CD4-positive, alpha-beta T cell treated with Interleukin-2 at 100 ng/mL for 4 hours (primary cell): ENCODE measurements at regions not wholly inside any gene's neighbourhood (a gene's known extent, or its start where the extent isn't known, plus 50 kb on each side); places are given as distances from the start of the nearest gene placed in this dataset.
"Not testable (repeated sequence)": the region's sequence is repeated elsewhere in the genome, so short reads cannot be mapped to it uniquely, and the experiment has no call there.

Experiments
- DNase-seq: peaks from one replicate; pipeline ENCODE4 v3.0.0-alpha.2; 2020; ENCODE audit warnings: low spot score

DNA sequence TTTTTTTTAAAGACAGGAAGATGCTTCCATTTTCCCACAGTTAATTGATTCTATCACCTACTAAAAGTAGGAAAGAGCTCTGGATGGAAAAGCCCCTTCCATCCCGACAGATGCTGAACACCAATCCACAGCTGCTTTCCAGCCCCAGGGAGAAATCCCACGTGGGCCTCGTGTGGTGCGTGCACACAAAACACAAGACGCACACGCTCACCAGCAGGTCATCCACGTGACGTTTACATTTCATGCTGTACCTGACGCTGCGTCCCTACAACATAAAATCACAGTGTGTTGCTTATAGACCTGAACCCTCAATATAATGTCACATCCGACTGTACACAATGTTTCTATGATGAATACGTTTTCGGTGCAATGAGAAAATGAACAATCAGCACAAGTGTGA, 50.2 kb upstream of the DACT2 start:
- DNase-seq = no peak

DNA sequence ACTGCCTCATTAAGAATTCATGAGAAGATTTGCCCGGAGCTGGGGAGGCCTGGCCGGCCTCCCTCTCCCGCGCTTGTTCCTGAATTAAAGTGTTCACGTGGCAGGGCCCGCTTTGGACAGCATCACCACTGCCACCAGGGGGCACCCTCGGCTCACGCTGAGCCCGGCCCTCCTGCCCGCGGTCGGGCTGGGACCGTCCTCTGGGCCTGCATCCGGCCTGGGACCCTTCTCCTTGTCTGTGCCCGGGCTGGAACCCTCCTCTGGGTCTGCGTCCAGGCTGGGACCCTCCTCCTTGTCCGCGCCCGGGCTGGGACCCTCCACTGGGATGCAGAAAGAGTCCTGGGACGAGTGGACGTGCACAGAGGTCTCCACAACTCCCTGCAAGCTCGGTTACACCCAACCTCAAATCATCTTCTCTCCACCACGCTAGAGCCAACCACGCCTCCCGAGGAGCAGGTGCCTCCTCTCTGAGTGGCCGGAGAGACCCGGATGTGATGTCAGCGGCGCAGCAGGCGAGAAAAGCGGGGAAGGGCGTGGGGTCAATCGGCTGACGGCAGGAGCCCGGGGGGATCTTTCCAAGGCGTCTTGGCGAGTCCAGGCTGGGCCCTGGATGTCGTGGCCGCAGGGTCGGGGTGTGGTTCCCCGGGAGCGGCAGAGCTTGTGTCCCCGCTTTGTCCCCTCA, 50.9 kb upstream of the DACT2 start:
- DNase-seq = peak; percentile 40

DNA sequence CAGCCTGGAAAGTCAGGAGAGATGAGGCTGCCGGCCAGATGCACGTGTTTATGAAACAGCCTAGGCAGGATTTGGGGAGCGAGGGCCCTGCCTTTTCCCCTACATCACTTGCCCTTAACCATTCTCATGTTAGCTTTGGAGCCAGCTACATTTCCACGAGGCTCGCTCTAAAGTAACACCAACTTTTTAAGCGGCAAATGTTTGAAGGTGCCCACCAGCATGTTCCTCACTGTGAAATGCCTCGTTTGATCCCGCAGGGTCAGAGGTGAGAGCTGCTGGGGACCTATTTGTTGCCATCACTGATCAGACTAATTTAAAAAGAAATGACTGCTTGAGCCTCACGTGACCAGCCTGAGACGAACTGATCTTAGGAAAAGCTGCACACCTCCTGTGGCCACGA, 51.6 kb upstream of the DACT2 start:
- no peak for DNase-seq

DNA sequence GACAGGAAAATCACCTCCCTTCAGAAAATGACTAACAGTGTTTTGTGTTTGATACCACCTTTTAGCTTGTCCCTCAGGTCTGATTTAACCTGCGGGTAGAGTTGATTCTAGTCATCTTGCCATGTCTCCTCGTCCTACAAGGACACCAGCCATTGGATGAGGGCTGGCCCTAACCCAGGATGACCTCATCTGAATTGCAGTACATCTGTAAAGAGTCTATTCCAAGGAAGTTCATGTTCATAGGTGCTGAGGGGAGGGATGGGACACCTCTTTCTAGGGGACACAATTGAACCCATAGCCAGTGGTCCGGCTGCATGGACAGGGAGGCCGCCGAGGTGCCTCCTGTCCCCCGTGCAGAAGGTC, 52.0 kb upstream of the DACT2 start:
- DNase-seq = no peak

DNA sequence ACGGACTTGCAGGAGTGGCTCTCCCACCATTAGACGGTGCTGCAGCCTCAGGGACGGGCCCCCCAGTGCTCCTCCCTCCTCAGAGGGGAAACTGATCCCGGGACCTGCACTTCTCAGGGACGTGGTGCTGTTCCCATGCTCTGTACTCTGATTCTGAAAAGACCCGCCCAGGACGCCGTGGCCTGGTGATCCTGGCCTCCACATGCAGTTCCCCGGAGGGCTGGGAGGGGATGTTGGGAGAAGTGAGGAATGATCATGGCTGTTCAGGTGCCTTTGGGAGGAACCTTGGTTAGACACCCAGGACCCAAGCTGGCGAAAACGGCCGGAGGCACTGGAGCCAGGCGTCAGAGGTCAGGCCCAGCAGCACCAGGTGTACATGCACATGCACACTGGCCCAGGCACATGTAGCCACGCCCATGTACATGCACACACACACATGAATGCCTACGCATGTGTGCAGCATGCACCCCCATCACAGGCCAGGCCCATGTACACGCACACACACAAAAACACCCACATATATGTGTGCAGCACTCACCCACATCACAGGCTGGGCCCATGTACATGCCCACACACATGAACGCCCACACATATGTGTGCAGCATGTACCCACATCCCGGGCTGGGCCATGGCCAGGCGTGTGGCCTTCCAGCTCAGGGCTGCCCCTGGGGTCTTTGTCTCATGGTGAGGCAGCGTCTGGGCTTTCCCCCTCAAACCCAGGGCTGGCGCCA, 52.6 kb upstream of the DACT2 start:
- DNase-seq = no peak

DNA sequence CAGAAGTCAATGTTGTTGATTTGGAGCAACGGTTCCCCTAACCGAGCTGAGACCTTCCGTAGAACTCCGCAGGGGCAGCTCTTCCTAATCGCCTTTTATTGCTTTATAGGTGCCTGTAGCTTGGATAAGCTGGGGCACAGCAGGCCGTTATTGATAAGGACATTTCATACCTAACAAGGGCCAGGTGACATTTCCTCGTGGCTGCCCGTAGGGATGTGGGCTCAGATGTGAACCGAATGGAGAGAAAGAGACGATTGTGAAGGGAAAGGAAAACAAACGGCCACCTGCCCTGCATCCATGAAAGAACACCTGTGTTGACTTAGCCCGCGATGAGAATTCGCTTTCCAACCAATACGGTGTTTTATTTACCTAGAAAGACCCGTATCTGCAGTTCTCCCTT, 53.3 kb upstream of the DACT2 start:
- DNase-seq = no peak

DNA sequence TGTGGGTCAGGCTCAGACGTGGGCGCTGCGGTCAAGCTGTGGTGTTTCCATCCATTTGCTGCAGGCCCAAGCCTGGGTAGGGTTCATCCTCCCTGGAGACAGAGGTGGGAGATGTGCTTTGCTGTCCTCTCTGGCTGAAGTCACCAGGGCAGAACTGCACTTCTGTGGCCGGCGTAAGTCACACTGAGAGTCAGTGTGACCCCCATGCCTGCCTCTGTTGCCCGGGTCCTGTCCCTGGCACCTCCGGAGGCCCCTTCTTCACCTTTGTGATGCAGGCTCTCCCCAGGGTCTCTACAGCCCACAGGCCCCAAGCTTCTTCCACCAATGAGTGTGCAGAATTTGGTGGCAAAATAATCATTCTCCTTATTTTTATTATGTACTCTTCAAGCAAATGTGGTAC, 53.8 kb upstream of the DACT2 start:
- DNase-seq = no peak

DNA sequence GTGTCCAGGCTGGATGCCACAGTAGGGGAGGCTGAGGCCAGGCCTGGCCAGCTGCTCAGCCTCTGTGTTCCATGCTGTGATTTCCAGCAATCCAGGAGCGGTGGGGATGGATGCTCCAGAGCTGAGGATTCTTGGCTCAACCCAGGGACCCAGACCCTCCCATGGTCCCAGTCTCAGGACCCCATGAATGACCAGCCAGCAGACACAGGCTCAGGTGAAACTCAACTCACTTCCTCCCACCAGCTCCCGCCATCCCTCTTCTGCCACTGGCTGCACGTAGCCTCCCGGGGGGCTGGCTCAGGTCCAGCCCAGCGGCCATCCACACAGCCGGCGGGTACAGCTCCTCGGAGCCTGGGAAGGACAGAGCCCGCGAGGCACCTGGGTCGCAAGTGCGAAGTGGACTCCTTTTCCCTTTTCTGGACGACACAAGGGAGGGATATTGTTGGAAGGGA, 54.5 kb upstream of the DACT2 start:
- no peak for DNase-seq

DNA sequence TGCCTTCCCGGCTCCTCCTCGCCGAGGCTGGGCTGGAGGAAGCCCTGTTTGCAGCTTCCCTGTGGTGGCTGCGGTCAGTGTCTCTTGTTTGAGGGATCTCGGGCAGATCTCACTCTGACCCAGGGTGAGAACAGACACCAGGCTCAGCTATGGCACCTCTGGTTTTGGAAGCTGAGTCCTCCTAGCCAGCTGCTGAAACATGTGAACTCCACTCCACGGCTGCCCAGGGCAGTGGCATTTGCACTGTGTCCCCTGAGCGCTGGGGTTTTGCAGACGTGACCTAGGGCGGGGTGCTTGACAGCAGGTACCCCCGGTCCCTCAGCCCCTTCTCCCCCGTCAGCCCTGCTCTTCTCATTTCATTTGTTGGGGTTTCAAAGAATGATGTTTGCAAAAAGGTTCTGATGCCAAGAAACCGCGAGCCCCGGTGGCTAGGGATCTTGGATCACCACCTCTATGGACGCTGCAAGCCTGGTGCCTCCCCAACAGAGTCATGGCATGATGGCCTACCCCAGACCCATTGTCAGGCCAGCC, 55.0 kb upstream of the DACT2 start:
- no peak for DNase-seq

DNA sequence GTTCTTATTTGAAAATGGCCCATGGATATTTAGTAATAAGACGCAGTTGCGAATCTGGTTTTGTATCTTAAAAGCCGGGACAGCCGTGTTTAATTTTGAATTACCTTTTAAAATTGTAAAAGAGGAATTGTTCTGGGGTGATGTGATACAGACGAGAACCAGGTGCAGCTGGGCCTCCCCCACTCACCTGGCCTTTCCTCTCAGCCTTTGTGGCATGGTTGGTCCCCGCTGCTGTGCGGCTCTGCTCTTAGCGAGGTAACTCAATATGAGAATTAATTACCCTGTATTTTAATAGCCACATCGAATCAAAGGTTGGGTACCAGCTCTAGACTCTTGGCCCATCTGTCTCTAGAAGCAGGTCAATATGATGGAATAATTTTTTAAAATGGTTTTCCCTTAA, 56.5 kb upstream of the DACT2 start:
- no peak for DNase-seq

DNA sequence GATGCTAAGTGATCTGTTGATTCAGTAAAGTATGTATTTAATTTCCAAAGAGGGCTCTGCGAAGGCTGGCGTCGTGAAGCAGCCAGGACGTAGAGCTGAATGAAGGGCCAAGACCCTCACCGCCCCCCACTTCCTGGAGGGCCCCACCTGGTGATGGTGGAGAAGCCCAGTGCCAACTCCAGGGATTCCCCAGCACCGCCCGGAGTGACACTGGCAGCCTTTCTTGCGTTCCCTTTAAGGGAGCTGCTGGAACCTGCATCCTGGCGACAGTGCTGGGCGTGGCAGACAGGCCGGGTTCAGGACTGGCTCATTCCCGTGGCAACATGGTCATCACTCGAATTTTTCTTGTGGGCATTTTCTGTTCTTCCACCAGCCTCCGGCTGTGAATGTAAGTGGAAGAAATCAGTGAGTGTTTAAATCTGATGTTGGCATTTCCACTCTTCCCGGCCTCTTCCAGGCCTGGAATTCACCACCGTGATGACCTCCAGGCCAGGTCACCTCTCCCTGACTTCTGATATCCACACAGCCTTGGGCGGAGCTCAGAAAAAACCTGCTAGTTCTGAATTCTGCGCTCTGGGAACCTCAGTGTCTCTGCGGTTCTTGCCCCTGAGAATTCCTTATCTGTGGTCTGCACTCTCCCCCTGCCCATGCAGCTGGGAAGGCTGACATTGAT, 57.4 kb upstream of the DACT2 start:
- DNase-seq = no peak

DNA sequence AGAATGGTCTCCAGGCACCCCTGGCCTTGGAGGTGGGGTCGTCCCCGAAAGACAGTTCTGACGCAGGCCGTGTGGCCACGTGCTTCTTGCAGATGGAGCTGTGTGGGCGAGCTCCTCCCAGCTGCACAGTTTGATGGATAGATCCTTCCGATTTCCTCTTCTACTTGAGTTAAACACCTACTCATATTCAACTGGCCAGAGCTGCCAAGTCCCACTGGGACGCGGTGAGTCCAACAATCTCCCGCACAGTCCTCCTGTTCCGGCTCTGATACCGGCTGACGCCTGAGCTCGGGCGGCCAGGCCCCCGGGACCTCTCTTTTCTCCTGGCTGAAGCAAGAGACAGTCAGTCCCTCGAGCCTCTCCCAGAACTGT, 57.9 kb upstream of the DACT2 start:
- DNase-seq = no peak

DNA sequence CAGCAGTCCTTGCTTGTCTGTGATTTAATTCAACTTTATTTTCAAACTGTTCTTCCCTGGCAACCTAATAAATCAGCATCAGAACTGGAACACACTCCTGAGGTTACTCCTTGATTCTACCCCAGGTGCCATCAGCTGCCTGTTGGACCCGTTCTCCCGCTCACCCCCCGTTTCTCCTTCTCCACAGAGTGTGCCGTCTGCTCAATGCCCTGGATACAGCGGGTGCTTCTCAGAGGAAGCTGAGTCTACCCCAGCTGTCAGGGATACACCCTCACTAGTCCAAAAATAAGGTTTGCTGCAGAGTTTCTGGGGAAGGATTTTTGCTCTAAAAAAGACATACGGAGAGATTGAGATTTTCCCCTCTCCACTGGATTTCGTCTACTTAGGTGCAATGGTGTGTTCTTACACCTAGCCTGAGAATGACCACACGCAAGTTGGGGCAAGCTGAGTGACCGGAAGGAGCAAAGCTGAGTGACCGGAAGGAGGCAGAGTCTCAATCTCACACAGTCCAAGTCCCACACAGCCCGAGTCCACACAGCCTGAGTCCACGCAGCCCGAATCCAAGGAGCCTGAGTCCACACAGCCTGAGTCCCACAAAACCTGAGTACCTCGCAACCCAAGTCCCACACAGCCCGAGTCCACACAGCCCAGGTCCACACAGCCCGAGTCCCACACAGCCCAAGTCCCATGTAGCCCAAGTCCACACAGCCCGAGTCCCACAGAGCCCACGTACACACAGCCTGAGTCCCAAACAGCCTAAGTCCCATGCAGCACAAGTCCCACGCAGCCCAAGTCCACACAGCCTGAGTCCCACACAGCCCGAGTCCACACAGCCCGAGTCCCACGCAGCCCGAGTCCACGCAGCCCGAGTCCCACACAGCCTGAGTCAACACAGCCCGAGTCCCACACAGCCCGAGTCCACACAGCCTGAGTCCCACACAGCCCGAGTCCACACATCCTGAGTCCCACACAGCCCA, 58.6 kb upstream of the DACT2 start:
- no peak for DNase-seq

DNA sequence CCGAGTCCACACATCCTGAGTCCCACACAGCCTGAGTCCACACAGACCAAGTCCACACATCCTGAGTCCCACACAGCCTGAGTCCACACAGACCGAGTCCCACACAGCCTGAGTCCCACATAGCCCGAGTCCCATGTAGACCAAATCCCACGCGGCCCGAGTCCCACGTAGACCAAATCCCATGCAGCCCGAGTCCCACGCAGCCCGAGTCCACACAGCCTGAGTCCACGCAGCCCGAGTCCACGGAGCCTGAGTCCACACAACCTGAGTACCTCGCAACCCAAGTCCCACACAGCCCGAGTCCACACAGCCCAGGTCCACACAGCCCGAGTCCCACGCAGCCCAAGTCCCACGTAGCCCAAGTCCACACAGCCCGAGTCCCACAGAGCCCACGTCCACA, 60.0 kb upstream of the DACT2 start:
- DNase-seq = not testable (repeated sequence)

DNA sequence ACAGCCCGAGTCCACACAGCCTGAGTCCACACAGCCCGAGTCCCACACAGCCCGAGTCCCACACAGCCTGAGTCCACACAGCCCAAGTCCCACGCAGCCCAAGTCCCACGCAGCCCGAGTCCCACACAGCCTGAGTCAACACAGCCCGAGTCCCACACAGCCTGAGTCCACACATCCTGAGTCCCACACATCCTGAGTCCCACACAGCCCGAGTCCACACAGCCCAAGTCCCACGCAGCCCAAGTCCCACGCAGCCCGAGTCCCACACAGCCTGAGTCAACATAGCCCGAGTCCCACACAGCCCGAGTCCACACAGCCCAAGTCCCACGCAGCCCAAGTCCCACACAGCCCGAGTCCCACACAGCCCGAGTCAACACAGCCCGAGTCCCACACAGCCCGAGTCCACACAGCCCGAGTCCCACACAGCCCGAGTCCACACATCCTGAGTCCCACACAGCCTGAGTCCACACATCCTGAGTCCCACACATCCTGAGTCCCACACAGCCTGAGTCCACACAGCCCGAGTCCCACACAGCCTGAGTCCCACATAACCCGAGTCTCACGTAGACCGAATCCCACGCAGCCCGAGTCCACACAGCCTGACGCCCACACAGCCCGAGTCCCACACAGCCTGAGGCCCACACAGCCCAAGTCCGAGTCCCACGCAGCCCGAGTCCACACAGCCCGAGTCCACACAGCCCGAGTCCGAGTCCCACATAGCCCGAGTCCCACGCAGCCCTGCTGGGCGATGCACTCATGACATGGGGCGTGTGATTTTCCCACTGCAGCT, 60.6 kb upstream of the SMOC2 start:
- not testable (repeated sequence) for DNase-seq

DNA sequence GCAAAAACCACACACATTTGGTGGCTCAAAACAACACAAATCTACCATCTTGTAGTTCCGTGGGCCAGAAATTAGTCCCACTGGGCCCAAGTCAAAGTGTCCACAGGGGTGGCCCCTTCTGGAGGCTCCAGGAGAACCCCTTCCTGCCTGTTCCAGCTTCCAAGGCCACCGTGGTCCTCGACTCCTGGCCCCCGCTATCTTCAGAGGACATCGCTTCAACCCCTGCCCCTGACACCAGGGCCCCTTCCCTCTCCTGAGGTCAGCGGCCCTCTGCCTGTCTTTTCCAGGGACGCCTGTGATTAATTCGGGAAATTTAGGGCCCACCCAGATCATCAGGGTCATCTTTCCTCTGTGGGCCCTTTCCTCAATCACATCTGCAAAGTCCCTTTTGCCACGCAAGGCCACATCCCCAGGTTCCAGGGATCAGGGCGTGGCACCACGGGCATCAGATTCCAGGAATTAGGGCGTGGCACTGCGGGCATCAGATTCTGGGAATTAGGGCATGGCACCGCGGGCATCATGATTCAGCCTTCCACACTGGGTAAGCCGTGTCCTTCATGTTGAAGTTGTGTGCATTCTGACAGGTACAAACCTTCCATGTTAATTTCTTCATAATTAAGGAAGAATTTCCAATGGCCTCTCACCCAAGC, 59.9 kb upstream of the SMOC2 start:
- DNase-seq = no peak

DNA sequence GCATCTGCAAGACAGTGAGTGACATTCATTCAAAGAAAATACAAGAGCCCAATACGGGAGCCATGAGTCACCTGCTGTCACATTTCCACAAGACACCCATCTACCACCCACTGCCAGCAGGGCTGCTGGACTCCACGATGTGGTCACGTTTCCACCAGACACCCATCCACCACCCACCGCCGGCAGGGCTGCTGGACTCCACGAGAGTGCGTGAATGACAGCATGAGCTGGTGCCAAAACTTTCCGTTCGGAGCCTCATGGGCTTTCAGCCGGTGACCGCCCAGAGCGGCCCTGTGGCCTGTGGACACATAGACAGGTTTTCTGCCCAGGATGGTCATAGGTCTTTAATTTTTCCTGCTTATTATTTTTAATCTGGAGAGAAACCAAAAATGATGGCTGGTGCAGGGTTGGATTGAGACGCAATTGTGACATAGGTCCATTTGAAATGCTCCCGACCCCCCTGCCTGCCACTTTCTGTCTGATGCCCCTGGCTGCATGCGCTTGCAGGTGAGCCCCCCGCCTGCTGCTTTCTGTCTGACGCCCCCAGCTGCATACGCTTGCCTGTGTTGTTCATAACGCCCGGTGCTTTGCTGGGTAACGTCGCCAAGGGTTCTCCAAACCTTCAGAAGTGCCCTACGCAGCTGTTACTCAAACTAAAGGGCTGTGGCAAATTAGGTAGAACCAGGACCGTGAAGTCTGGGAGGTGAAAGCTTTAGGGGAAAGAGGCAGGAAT, 59.1 kb upstream of the SMOC2 start:
- no peak for DNase-seq

DNA sequence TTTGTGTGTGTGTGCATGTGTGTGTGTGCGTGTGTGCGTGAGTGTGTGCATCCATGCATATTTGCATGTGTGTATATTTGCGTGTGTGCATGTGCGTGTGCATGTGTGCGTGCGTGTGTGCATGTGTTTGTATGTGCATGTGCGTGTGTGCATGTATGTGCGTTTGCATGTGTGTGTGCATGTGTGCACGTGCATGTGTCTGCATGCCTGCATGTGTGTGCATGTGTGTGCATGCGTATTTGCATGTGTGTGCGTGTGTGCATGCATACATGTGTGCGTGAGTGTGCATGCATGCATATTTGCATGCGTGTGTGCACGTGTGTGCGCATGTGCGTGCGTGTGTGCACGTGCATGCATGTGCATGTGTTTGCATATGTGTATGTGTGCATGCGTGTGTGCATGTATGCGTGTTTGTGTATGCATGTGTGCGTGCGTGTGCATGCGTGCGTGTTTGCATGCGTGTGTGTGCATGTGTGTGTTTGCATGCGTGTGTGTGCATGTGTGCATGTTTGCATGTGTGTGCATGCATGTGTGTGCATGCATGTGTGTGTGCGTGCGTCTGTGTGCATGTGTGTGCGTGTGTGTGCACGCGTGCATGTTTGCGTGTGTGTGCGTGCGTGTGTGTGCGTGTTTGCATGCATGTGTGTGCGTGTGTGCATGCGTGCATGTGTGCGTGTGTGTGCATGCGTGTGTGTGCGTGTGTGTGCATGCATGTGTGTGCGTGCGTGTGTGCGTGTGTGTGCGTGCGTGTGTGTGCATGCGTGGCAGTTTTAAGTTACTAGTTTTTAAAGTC, 57.7 kb upstream of the SMOC2 start:
- DNase-seq = no peak
